ENCODE measurements at regions not wholly inside any gene's neighbourhood (a gene's known extent, or its start where the extent isn't known, plus 50 kb on each side); places are given as distances from the start of the nearest gene placed in this dataset.

GRCh38 chr15:25545889-25546288 lies 107.1 kb upstream of the UBE3A start:
- TF ChIP-seq CTCF (IDR thresholded peaks at IDR 0.05) (no peak), POLR2A (IDR thresholded peaks at IDR 0.05) (no peak)
